PC-9 (cell line): ENCODE measurements at regions not wholly inside any gene's neighbourhood (a gene's known extent, or its start where the extent isn't known, plus 50 kb on each side); places are given as distances from the start of the nearest gene placed in this dataset.

ENCODE experiments used
- BruUV-seq: library from RNA; stranded (reverse); fragments of 400-500 nt; replicated peaks from 2 replicates; lab custom pipeline; 2021; lab: Mats Ljungman, UMichigan
- CTCF ChIA-PET: fragments of 300-600 bp; sonication (Branson Sonifier 250); formaldehyde crosslinking; loops from one replicate; lab custom pipeline; 2022; ENCODE audit warnings: antibody characterized with exemption; lab: Charles Lee
- POLR2A ChIA-PET: fragments of 300-600 bp; sonication (Branson Sonifier 250); formaldehyde crosslinking; loops from one replicate; lab custom pipeline; 2022; ENCODE audit warnings: antibody characterized with exemption; ENCODE audit not compliant: unreplicated experiment; lab: Charles Lee
- DNase-seq, 2 experiments: peaks; one replicate each; pipeline versions ENCODE4 v3.0.0 to v3.0.0-alpha.2; 2015 to 2022; ENCODE audit warnings: mixed read lengths in 1 of 2
- H2AFZ ChIP-seq: fragments of 200-600 bp; sonication (generic); 2 replicates; pipeline ENCODE4 v1.8.1; 2017; ENCODE audit warnings: antibody characterized with exemption
- H3F3A ChIP-seq: fragments of 200-600 bp; sonication (generic); 2 replicates; pipeline ENCODE4 v1.8.1; 2017; ENCODE audit warnings: antibody characterized with exemption, mild to moderate bottlenecking, low read depth; ENCODE audit not compliant: insufficient read depth
- H3K27ac ChIP-seq: fragments of 200-600 bp; sonication (generic); 2 replicates; pipeline ENCODE4 v1.6.1; 2016; ENCODE audit warnings: mixed run types
- H3K27me3 ChIP-seq: fragments of 200-600 bp; sonication (generic); 2 replicates; pipeline ENCODE4 v1.6.1; 2016; ENCODE audit warnings: low read depth, mixed run types; ENCODE audit not compliant: insufficient read depth
- H3K36me3 ChIP-seq: fragments of 200-600 bp; sonication (generic); 2 replicates; pipeline ENCODE4 v1.6.1; 2016; ENCODE audit warnings: low read depth, mixed run types
- H3K4me1 ChIP-seq: fragments of 200-600 bp; sonication (generic); replicated peaks from 2 replicates; pipeline ENCODE4 v1.6.1; 2016; ENCODE audit warnings: mixed run types; ENCODE audit not compliant: insufficient read depth
- H3K4me2 ChIP-seq: fragments of 200-600 bp; sonication (generic); 2 replicates; pipeline ENCODE4 v1.6.1; 2017; ENCODE audit warnings: mixed run types
- H3K4me3 ChIP-seq: fragments of 200-600 bp; sonication (generic); 2 replicates; pipeline ENCODE4 v1.6.1; 2016; ENCODE audit warnings: mixed run types
- H3K79me2 ChIP-seq: fragments of 200-600 bp; sonication (generic); 2 replicates; pipeline ENCODE4 v1.6.1; 2017; ENCODE audit warnings: low read depth, mixed run types
- H3K9me2 ChIP-seq: fragments of 200-600 bp; sonication (generic); 2 replicates; pipeline ENCODE4 v1.8.1; 2017; ENCODE audit warnings: mild to moderate bottlenecking; ENCODE audit not compliant: insufficient read depth
- H3K9me3 ChIP-seq: fragments of 200-600 bp; sonication (generic); 2 replicates; pipeline ENCODE4 v1.8.1; 2016; ENCODE audit warnings: low read depth; ENCODE audit not compliant: insufficient read depth
- H4K20me1 ChIP-seq: fragments of 200-600 bp; sonication (generic); 2 replicates; pipeline ENCODE4 v1.8.1; 2017; ENCODE audit not compliant: insufficient read depth
- CTCF ChIP-seq: fragments of 200-600 bp; sonication (generic); conservative IDR thresholded peaks from 2 replicates; pipeline ENCODE4 v1.6.1; 2017; ENCODE audit warnings: mixed run types, antibody characterized with exemption, mild to moderate bottlenecking, moderate library complexity
- EZH2 ChIP-seq: fragments of 200-600 bp; sonication (generic); IDR thresholded peaks from 2 replicates; pipeline ENCODE4 v1.8.0; 2017; ENCODE audit warnings: antibody characterized with exemption, low read depth
- intact Hi-C: fragments of 100-400 bp; cut with micrococcal nuclease; formaldehyde crosslinking; loops from one replicate; pipeline ENCODE4 v1.10.0; 2022; ENCODE audit not compliant: unreplicated experiment

GRCh38 chr3:88758676-88759075 lies 348.7 kb upstream of the EPHA3 start:
- Histone ChIP-seq H3F3A (no peaks in the 10 kb centered on the region), H3K27ac (no peak overlapping the region), H3K36me3 (no peaks in the 10 kb centered on the region), H3K79me2 (no peaks in the 10 kb centered on the region), H3K4me2 (no peak overlapping the region), H3K4me3 (no peak overlapping the region), H3K9me2 (no peaks in the 10 kb centered on the region), H4K20me1 (no peaks in the 10 kb centered on the region), H3K4me1 (no peaks in the 10 kb centered on the region), H3K9me3 (no peaks in the 10 kb centered on the region), H2AFZ (no peak overlapping the region), H3K27me3 (no peaks in the 10 kb centered on the region)
- DNase-seq: no peak
- POLR2A ChIA-PET: no interaction called here
- TF ChIP-seq EZH2 (no peak), CTCF (no peak)
- intact Hi-C loops: no loop called here
- CTCF ChIA-PET: no interaction called here
- no TSS peak for BruUV-seq

GRCh38 chr3:88767746-88768145 lies 339.7 kb upstream of the EPHA3 start:
- no peak for TF ChIP-seq CTCF
- no peak for TF ChIP-seq EZH2
- no peaks in the 10 kb centered on the region for H3K9me3 ChIP-seq
- ChIA-PET POLR2A (no interaction called here), CTCF (no interaction called here)
- no TSS peak for BruUV-seq
- H3K4me2 ChIP-seq: no peak overlapping the region
- no peak overlapping the region for H3K27ac ChIP-seq
- no peak overlapping the region for H3K4me3 ChIP-seq
- H3K4me1 ChIP-seq: no peaks in the 10 kb centered on the region
- no peaks in the 10 kb centered on the region for H3K9me2 ChIP-seq
- H3K79me2 ChIP-seq: no peaks in the 10 kb centered on the region
- DNase-seq: no peak
- intact Hi-C loops: no loop called here
- H2AFZ ChIP-seq: no peak overlapping the region
- H3F3A ChIP-seq: no peaks in the 10 kb centered on the region
- H3K27me3 ChIP-seq: no peaks in the 10 kb centered on the region
- no peaks in the 10 kb centered on the region for H3K36me3 ChIP-seq
- no peaks in the 10 kb centered on the region for H4K20me1 ChIP-seq

DNA sequence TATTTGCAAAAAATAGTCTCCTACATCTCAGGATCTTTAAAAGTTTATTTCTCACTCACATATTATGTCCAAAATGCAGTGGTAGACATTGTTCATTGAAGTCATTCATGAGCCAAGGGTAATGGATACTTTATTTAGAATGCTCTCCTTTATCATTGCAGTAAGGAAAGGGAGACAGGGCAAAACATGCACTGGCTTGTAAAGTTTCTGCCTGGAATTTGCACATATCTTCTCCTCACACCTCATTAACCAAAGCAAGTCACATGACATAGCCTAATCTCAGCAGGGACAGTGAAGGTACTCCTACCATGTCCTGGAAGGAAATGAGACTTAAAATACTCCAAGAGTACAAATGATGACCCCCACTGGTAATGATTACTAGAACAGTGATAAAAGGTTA lies 333.7 kb upstream of the EPHA3 start:
- Histone ChIP-seq H3K4me1 (no peaks in the 10 kb centered on the region), H3K36me3 (no peaks in the 10 kb centered on the region), H3K27ac (no peak overlapping the region), H3K27me3 (no peaks in the 10 kb centered on the region), H3K4me2 (no peak overlapping the region), H3K9me2 (no peaks in the 10 kb centered on the region), H3K9me3 (no peaks in the 10 kb centered on the region), H3F3A (no peaks in the 10 kb centered on the region), H3K79me2 (no peaks in the 10 kb centered on the region), H2AFZ (no peak overlapping the region), H3K4me3 (no peak overlapping the region), H4K20me1 (no peaks in the 10 kb centered on the region)
- TF ChIP-seq EZH2 (no peak), CTCF (no peak)
- no TSS peak for BruUV-seq
- ChIA-PET CTCF (no interaction called here), POLR2A (no interaction called here)
- intact Hi-C loops: no loop called here
- DNase-seq: no peak
